HG02623 (cell line): ENCODE measurements at regions not wholly inside any gene's neighbourhood (a gene's known extent, or its start where the extent isn't known, plus 50 kb on each side); places are given as distances from the start of the nearest gene placed in this dataset.
A peak's percentile ranks its signal among the peaks of the same experiment; 100 is the strongest.

Source experiments
- ATAC-seq: cut with Tn5 transposase; IDR thresholded peaks from one replicate; pipeline ENCODE4 v1.9.1; 2021; ENCODE audit warnings: moderate library complexity; ENCODE audit not compliant: unreplicated experiment

DNA sequence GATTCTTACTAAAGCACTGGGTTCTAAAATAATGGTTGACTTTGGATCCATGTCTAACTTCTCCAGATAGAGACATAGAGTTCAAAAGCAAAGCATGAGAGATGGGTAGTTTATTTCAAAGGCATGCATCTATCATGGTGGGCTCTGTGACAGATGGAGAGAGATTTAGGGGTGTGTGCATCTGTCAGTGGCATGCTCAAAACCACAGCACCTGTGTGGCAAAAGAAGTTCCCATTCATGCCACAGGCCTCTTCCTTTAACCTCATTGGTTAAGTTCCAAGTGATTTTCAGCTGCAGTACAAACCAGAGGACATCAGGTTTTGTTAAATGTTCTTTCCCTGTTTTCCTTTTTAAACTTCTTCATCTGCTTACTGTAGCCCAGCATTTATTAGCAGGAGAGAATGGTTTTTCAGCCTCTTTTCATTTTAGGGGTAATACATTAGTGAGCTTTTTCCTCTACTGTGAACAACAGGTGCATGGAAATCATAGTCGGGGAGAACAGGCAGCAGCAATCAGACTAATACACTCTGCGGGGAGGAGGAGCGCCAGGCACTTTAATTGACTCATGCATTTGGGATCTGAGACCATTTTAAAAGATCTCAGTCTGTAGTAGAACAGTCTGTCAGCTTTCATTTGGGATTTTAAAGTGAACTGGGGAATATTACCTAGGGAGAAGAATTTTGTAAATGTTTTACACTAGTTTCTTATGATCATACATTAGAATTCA lies 52.4 kb upstream of the UPP2 start:
- ATAC-seq, result no peak

DNA sequence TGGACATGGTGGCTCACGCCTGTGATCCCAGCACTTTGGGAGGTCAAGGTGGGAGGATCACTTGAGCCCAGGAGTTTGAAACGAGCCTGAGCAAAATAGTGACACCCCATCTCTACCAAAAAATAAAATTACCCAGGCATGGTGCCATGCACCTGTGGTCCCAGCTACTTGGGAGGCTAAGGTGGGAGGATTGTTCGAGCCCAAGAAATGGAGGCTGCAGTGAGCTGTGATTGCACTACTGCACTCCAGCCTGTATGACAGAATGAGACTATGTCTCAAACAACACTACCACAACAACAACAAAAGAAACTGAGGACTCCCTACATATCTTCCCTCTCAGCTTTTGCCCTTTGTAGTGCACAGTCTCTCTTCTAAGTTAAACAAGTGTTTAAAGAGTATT lies 53.3 kb upstream of the UPP2 start:
- ATAC-seq, result no peak

DNA sequence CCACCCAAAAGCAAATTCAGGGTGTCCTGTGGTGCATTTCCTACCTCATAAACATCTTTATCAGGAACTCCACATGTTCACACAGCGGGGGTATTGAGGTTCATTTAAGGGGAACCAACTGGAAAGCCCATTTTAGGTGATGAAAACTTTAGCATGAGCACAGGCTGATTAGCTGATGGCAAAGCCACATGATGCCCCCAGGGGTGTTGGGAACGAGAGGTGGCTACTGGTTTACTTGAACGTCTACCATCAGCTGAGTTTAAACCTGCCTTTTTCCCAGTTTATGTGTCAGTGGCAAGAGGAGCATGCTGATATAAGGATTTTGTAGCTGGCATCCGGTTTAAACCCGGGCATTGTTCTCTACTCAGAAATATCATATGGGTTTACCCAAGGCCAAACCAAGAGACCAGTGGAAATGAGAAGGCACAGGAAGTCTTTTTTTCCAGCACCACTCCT lies 54.5 kb upstream of the UPP2 start:
- ATAC-seq, result no peak

DNA sequence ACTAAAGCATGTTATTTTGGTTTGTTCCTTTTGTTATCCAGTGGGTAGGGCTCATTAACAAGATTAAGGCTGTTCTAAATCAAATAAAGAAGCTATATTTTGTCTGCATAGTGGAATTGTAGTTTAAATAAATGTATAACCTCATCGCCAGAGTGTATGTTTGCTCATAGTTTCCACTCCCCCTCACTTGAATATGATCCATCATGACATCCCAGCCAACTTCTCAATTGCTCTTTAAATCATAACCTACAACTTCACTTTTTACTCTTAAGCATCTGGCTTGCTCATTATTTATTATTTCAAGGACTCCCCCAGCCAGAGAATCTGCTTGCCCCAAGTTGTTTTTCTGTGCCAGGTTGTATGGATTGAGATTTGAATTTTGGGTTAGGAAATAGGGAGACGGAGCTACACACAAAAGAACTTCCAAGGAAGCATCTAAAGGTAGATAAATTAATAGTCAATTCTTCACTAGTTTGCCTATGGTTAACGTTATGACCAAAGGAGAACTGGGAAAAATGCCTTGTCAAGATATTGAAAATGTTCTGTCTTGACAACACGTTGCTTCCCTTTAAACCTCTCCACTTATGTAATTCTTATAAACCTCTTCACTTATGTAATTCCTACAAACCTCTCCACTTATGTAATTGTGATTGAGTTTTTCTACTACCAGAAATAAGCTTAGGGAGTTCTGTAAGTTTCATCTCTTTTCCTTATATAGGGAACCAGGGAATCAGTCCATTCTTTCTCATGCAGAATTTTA lies 55.4 kb upstream of the UPP2 start:
- ATAC-seq, result no peak

DNA sequence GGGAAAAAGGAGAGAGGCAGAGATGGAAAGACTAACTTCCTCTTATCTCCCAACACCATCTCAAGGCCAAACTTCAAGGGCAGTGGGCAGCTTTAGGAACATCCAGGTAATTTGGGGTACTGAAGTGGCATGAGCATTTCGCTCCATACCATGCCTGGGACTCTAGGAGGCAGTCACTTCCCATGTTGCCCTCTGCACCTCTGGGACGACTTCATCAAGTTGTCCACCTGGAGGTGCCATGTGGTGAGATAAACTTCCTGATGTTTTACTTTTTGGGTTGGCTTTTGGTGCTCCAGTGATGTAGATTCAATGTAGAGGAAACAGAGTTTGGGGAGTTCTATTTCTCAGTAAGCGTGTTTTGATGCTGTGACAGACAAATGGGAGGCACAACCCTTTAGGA lies 56.3 kb upstream of the UPP2 start:
- no peak for ATAC-seq

DNA sequence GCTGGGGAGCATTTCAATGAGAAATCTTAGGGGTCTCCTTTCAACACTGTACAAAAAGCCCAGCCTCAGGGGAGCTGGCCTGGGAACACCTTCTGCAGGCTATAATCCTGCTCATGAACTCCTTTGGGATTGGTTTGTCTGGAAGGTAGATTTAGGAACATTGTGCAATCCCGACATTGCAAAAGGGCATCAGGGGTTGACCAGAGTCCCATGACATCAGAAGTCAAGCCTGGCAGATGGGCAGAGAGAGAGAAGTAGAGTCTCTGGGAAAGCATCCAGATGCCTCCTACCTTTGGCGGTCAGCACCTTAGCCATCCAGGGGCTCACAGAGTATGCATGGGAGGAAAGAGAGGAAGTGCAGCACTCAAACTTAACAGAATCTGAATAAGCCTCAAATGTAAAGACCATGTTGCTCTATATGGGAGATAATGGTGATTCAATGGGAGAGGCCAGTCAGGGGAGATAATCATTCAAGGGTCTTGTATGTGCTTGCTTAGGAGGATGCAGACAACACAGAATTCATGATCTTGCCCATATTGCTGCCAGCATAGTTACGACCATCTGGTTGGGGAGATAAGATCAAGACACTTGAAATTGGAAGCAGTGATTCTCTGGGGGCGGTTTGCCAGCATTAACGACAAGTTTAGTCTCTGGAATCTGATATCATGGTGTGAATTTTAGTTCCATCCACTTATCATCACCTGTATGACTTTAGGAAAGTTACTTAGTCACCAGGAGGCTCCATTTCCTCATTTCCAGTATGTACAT lies 58.3 kb upstream of the UPP2 start:
- no peak for ATAC-seq

DNA sequence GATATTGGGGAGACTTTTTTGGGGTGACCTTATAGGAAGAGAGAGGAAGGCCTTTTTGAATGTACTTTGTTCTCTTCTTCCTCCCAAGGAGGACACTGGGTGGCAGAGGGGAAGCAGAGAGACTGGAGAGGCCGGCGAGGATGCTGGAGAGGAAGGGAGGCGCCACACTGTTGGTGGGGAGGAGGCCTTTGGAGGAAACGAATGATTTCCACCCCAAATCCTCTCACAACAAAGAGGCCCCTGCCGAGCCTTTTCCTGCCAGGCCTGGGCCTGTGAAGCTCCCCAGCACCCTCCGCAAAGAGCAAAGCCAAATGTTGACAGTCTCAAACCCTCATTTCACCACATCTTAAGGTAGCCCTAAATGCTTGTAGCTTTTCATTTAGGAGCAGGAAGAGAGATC lies 59.0 kb upstream of the UPP2 start:
- no peak for ATAC-seq

DNA sequence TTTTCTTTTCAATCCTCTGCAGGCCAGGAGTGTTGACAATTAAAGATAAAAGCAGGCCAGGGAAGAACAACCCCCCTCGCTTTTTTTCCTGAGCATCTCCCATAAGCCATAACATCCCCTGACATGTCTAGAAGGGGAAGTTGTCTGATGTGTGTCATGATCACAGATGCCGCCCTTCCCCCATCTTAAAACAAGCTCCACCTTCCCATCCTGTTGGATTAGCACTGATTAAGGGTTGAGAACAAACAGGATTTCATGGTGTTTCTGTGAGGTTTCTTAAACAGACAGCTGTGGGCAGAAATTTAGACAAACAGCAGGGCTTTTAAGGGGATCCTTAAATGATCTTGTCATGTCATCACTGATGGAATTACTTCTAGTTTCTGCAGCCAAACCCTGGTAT lies 59.4 kb upstream of the UPP2 start:
- no peak for ATAC-seq

DNA sequence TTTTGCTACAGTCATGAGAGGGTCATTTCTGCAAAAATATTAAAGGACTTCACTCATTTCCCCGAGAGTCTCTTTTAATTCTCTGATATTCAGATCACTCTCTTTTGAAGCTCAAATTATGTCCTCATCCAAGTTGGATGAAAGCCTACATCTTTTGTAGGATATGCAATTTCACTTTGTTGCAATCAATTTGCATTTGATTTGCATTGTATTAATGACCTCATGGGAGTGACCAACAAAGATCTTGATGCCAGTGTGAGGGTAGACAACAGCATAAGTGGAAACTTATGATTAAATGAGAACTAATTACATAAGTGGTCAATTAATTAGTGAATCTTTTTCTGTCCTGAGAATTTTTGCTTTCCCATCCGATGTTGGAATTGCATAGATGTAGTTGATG lies 60.3 kb upstream of the UPP2 start:
- ATAC-seq, result no peak

DNA sequence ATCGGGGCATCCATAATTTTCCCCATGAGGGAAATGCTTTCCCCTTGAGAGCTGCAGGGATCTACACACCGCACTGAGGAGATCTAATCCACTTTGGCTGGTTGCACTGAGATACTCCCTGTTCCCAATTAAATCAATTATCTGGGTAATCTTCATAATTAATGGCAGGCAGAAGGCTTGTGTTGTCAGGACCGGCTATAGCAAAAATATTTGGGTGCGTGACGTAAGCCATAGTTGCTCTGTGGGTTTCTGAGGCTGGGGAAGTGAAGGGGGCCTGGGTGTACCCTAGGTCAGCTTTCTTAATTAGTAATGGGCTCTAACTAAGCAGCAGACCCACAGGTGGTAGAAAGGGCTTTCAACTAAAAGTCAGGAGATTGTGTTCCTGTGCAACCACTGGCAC lies 62.8 kb upstream of the UPP2 start:
- no peak for ATAC-seq

DNA sequence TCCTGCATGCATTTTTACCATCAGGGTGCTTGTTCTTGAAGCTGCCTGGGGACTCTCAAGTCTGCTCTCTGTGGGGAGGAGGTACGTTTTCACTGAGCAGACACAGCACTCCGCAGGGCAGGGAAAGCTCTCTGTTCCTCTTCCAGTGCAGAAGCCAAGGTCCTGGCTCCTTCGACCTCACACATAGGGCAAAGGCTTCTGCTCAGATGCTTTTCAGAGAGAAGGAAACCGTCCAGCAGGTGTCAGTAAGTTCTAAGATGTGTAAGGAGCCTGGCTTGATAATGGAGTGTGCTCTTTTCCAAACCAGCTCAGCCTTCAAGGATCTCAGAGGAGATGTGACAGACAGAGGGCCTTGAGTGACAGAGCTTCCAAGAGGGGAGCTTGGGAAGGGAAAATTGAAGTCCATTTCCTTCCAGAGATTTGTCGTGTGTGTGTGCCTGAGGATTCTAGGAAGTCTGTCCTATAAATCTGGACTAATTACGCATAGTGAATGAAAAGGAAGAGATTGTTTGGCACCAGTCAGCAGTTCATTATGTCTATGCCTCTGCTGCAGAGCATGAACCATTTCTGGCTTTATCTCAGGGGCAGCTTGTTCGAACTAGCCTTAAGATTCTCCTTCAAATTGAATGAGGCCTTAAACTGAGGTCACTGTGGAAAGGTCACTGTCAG lies 67.3 kb upstream of the UPP2 start:
- ATAC-seq, result no peak

DNA sequence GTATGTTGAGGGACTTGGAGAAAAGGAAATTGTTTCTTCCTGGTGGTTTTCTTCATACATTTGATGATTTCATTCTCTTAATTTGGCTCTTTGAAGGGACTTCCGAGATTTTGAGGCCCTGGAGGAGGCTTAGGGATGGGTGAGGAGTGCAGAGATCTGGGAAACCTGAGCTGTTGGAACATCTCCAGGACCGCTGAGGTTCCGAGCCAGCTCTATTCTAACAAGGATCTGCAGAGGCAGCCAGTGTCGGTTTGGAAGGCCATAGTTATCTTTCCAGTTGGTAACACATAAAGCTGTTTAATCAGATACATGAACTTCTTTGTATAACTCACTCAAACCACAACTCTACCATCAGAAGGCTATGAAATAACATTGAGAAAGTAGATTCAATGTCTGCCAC lies 70.3 kb upstream of the UPP2 start:
- ATAC-seq, result no peak

DNA sequence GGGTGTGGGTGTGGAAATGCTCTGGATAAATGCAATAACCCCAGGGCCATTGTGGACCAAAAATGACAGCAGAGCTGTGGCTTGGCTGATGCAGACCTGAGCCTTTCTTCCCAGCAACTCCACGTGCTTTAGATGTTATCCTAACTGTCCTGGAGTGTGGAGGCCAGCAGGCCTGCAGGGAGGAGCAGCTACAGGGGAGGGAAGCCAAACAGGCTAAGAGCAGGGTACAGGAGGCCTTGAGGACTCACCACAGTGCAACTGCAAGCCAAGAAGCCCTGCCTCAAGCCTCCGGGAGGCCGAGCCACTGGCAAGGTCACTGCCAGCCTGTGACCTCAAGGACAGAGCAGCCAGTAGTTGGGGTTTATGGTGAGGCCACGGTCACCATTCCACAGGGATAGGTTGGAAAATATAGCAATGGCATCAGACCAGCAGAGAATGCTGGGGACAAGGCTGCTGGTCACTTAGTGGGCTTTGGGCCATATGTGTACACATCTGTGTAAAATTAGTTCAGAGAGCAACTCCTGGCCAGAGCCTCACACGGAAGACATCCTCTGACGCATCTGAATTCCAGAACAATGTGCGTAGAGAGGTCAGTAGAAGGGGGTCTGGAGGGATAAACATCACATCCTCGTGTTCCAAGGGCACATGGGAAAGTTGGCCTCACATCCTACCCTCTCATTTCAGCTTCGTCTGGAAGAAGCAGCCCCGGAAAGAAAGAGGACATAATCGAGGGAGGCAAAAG lies 76.2 kb upstream of the UPP2 start:
- no peak for ATAC-seq

DNA sequence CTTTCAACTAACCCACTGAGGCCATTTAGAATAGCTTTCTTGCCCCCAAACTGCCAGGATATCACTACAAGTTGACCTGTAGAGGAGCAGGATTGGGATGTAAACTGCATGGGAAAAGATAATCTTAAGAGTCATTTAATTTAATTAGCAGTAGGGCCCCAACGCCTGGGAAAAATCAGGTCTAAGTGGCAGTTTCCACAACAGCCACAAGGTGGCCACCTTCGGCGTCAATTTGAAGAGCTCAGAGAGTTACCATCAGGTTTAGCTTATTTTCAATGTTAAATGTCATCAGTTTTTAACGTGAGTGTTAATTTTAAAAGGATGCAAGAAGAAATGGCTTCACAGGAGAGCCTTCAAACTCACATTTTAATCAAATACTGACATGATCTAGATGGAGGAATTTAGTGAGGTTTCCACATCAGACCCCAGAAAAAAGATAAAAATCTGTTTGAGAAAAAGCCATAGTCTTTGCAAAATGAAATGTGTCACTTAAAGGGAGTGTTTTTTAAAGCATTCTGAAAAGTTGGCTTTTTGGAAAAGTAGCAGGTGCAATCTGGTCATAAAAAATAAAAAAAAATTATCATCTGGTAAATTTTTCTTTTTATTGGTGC lies 77.3 kb upstream of the UPP2 start:
- ATAC-seq, result peak; percentile 95

DNA sequence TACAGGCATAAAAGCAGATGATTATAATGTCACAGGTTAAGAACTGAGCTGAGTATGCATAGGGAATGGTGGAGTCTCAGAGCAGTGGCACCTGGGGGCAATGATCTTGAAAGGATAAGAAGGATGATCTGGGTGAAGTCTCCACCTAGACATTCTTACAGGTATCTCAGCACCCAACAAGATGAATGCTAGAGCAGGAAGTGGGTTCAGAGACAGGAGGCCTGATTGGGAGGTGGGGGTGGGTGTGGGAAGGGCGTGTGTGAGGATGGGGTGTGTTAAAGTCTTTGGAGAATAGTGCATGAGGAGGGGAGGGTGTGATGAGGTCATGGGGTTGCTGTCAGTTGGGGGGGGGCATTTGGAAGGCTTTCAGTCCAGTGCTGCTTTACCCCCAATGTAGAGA lies 78.8 kb upstream of the UPP2 start:
- no peak for ATAC-seq

DNA sequence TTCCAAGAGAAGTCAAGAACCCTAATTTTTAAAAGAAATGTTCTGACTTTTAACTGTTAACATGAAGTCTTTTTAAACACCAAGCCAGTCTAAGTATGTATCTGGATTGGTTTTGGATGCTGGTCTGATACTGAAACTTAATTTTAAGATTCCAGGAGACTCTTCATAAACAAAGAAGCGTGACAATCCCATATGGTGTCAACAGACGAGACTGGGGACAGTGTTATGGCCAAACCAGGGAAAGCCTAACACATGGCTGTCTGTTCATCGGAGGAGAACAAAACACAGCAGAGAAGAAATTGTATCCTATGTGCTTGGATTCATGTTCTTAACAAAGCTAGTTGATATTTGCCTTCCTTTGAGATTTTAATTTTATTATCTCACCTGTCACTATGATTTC lies 80.5 kb upstream of the UPP2 start:
- no peak for ATAC-seq

DNA sequence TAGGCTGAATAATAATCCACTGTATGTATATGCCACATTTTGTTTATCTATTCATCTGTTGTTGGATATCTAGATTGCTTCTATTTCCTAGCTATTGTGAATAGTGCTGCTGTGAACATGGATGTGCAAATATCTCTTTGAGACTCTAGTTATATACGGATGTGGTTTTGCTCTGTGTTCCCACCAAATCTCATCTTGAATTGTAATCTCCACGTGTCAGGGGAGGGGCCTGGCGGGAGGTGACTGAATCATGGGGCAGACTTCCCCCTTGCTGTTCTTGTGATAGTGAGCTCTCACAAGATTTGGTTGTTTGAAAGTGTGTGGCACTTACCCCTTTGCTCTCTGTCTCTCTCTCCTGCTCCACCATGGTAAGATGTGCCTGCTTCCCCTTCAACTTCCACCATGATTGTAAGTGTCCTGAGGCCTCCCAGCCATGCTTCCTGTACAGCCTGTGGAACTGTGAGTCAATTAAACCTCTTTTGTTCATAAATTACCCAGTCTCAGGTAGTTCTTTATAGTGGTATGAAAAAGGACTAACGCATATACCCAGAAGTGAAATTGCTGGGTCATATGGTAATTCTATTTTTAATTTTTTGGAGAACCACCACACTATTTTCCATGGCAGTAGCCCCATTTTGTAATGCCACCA lies 86.1 kb upstream of the UPP2 start:
- no peak for ATAC-seq

DNA sequence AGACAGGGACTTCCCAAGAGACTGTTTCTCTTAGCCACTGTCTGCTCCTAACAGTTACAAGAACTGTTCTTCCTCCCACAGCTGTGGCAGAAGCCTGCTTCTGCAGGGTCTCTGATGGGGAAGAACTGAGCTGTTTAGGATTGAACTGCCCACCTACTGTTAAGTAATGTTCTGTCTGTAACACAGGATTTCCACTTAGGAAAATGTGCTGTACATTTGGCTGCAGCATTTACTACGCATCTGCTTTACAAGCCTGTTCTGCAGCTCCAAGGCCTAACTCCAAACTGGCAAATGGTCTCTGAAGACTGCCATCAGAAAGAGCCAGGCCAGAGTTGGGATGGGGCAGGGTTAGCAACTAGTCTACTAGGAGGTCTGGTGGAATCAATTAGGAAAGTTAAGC lies 87.8 kb upstream of the UPP2 start:
- no peak for ATAC-seq

DNA sequence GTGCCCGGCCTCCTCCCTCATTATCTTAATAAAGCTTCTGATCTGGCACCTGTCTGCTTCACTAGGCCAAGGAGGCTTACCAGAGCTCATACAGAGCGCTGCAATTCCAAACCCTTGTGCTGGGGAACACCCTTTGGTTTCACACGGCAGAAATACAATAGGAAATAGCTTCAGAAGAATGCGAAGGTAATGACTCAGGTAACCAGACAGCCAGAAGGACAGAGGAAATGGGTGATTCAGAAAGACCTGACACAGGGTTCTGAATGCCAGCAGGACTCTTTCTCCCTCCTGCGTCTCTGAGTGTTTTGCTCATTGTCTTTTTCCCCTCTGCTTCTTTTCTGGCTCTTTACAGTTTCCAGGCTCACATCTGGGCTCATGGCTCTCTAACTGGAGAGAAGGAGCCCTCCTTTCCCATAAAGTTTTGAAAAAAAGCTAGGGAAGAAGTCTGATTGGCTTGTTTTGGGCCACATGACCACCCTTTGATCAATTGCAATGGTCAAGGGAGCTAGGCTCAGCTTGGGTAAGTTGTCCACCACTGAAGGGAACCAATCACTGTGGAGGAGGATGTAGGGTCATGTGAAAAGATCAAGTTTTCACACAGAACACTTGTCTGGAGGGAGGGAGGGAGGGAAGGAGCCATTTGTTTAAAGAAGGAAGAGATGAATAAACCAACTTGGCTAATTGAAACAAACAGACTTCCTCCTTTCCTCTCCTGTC lies 90.5 kb upstream of the UPP2 start:
- ATAC-seq, result no peak
